ENCODE measurements at regions not wholly inside any gene's neighbourhood (a gene's known extent, or its start where the extent isn't known, plus 50 kb on each side); places are given as distances from the start of the nearest gene placed in this dataset.

DNA sequence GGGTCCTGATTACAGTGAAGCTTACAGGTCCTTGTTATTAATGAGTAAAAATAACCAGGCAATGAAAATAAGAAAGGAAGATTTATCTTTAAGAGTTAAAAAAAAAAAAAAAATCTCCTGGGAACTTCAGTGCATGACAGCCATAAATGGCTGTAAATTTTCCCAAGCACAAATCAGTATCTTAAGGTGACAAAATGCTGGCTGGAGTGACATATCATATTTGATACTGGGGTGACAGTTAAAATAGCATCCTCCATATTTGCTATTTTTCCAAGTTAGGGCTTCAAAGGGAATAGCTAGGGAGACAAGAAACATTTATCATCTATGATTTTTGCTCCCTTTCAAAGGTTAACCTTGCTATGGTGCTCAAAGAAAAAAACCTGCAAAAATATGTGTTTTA is 226.6 kb downstream of the PRDM2 start:
- Histone ChIP-seq H3K27ac (ENCODE audit: control insufficient read depth, insufficient read depth, low read length) (no peak overlapping the region), H3K79me2 (ENCODE audit: control insufficient read depth, insufficient read depth, low read length) (no peaks in the 10 kb centered on the region), H3K27me3 (ENCODE audit: control insufficient read depth, extremely low read depth, insufficient read depth, low read length) (no peaks in the 10 kb centered on the region), H4K20me1 (ENCODE audit: control insufficient read depth, extremely low read depth, insufficient read depth, low read length) (no peaks in the 10 kb centered on the region), H3K9me1 (ENCODE audit: control insufficient read depth, extremely low read depth, insufficient read depth, low read length) (no peaks in the 10 kb centered on the region), H3K4me3 (ENCODE audit: control insufficient read depth in 2 of 3, extremely low read depth in 1 of 3, insufficient read depth in 2 of 3, low read depth in 1 of 3, low read length in 3 of 3) (no peak overlapping the region), H3K36me3 (ENCODE audit: control insufficient read depth in 2 of 2, extremely low read depth in 1 of 2, insufficient read depth in 2 of 2, low read length in 2 of 2) (no peaks in the 10 kb centered on the region), H3K4me2 (ENCODE audit: control insufficient read depth, extremely low read depth, insufficient read depth, low read depth, low read length) (no peak overlapping the region), H3K4me1 (ENCODE audit: control insufficient read depth, extremely low read depth, insufficient read depth, low read length) (no peaks in the 10 kb centered on the region), H3K9me3 (ENCODE audit: control insufficient read depth, low read depth, low read length) (no peaks in the 10 kb centered on the region), H3K9ac (ENCODE audit: control insufficient read depth, extremely low read depth, insufficient read depth, low read length) (no peak overlapping the region), H2AFZ (ENCODE audit: control insufficient read depth, low read length) (no peak overlapping the region)
- no peak for FAIRE-seq
- TF ChIP-seq, protein P1, sequence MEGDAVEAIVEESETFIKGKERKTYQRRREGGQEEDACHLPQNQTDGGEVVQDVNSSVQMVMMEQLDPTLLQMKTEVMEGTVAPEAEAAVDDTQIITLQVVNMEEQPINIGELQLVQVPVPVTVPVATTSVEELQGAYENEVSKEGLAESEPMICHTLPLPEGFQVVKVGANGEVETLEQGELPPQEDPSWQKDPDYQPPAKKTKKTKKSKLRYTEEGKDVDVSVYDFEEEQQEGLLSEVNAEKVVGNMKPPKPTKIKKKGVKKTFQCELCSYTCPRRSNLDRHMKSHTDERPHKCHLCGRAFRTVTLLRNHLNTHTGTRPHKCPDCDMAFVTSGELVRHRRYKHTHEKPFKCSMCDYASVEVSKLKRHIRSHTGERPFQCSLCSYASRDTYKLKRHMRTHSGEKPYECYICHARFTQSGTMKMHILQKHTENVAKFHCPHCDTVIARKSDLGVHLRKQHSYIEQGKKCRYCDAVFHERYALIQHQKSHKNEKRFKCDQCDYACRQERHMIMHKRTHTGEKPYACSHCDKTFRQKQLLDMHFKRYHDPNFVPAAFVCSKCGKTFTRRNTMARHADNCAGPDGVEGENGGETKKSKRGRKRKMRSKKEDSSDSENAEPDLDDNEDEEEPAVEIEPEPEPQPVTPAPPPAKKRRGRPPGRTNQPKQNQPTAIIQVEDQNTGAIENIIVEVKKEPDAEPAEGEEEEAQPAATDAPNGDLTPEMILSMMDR (optimal IDR thresholded peaks at IDR 0.05 in 1 of 3, IDR thresholded peaks at IDR 0.05 in 1 of 3, conservative IDR thresholded peaks at IDR 0.05 in 1 of 3; ENCODE audit: extremely low read depth in 1 of 3, insufficient read depth in 2 of 3, low read length in 3 of 3) = no peak
- TF ChIP-seq EZH2 (IDR thresholded peaks at IDR 0.05; ENCODE audit: low read length) = no peak
- dilution Hi-C loops (cut with MboI; ENCODE audit: extremely low pct_ligation_motif_present, low sequenced_read_pairs) = no loop called here
- no peak for DNase-seq (ENCODE audit: low read depth, low spot score)

GRCh38 chr1:13927736-13928135 is 227.7 kb downstream of the PRDM2 start:
- Histone ChIP-seq H3K9me1 (ENCODE audit: control insufficient read depth, extremely low read depth, insufficient read depth, low read length) (no peaks in the 10 kb centered on the region), H3K4me1 (ENCODE audit: control insufficient read depth, extremely low read depth, insufficient read depth, low read length) (no peaks in the 10 kb centered on the region), H3K27ac (ENCODE audit: control insufficient read depth, insufficient read depth, low read length) (no peak overlapping the region), H3K9me3 (ENCODE audit: control insufficient read depth, low read depth, low read length) (no peaks in the 10 kb centered on the region), H2AFZ (ENCODE audit: control insufficient read depth, low read length) (no peak overlapping the region), H4K20me1 (ENCODE audit: control insufficient read depth, extremely low read depth, insufficient read depth, low read length) (no peaks in the 10 kb centered on the region), H3K27me3 (ENCODE audit: control insufficient read depth, extremely low read depth, insufficient read depth, low read length) (no peaks in the 10 kb centered on the region), H3K36me3 (ENCODE audit: control insufficient read depth in 2 of 2, extremely low read depth in 1 of 2, insufficient read depth in 2 of 2, low read length in 2 of 2) (no peaks in the 10 kb centered on the region), H3K4me2 (ENCODE audit: control insufficient read depth, extremely low read depth, insufficient read depth, low read depth, low read length) (no peak overlapping the region), H3K9ac (ENCODE audit: control insufficient read depth, extremely low read depth, insufficient read depth, low read length) (no peak overlapping the region), H3K4me3 (ENCODE audit: control insufficient read depth in 2 of 3, extremely low read depth in 1 of 3, insufficient read depth in 2 of 3, low read depth in 1 of 3, low read length in 3 of 3) (no peak overlapping the region), H3K79me2 (ENCODE audit: control insufficient read depth, insufficient read depth, low read length) (no peaks in the 10 kb centered on the region)
- DNase-seq (ENCODE audit: low read depth, low spot score) (no peak), FAIRE-seq (no peak)
- TF ChIP-seq, protein P1 (optimal IDR thresholded peaks at IDR 0.05 in 1 of 3, IDR thresholded peaks at IDR 0.05 in 1 of 3, conservative IDR thresholded peaks at IDR 0.05 in 1 of 3; ENCODE audit: extremely low read depth in 1 of 3, insufficient read depth in 2 of 3, low read length in 3 of 3) = no peak
- no peak for TF ChIP-seq EZH2 (IDR thresholded peaks at IDR 0.05; ENCODE audit: low read length)
- dilution Hi-C loops (cut with MboI; ENCODE audit: extremely low pct_ligation_motif_present, low sequenced_read_pairs) = no loop called here
